Liver (tissue), 8 donors: ENCODE measurements at regions not wholly inside any gene's neighbourhood (a gene's known extent, or its start where the extent isn't known, plus 50 kb on each side); places are given as distances from the start of the nearest gene placed in this dataset.

Experiments used
- DNase-seq: peaks from one replicate; pipeline ENCODE4 v3.0.0-alpha.2; 2017; ENCODE audit warnings: low spot score
- H3K27ac ChIP-seq, 2 donors: one replicate each; pipeline ENCODE4 v1.7.0; 2013; ENCODE audit warnings: inconsistent platforms in 2 of 2, low read length in 2 of 2, control low read depth in 1 of 2, low read depth in 1 of 2, mild to moderate bottlenecking in 1 of 2
- H3K27me3 ChIP-seq, 4 donors: one replicate each; pipeline versions ENCODE4 v1.6.1 to v1.7.0; 2013; ENCODE audit warnings: low read length in 3 of 4, inconsistent platforms in 1 of 4, mild to moderate bottlenecking in 1 of 4, moderate library complexity in 1 of 4; ENCODE audit not compliant: control insufficient read depth in 4 of 4, insufficient read depth in 4 of 4
- H3K36me3 ChIP-seq, 4 donors: one replicate each; pipeline versions ENCODE4 v1.6.1 to v1.7.0; 2013; ENCODE audit warnings: low read length in 3 of 4, mild to moderate bottlenecking in 3 of 4, low read depth in 1 of 4, moderate library complexity in 1 of 4; ENCODE audit not compliant: control insufficient read depth in 4 of 4, insufficient read depth in 3 of 4
- H3K4me1 ChIP-seq, 4 donors: one replicate each; pipeline versions ENCODE4 v1.6.1 to v1.7.0; 2013; ENCODE audit warnings: low read length in 3 of 4, mild to moderate bottlenecking in 3 of 4, moderate library complexity in 1 of 4; ENCODE audit not compliant: control insufficient read depth in 4 of 4, insufficient read depth in 4 of 4
- H3K4me3 ChIP-seq, 3 donors: one replicate each; pipeline versions ENCODE4 v1.6.1 to v1.7.0; 2013; ENCODE audit warnings: low read length in 3 of 3, control low read depth in 1 of 3, low read depth in 1 of 3, mild to moderate bottlenecking in 1 of 3
- H3K9ac ChIP-seq, 2 donors: one replicate each; pipeline ENCODE4 v1.7.0; 2013; ENCODE audit warnings: low read length in 2 of 2, mild to moderate bottlenecking in 2 of 2, moderate library complexity in 2 of 2, control low read depth in 1 of 2, low read depth in 1 of 2
- H3K9me3 ChIP-seq, 4 donors: one replicate each; pipeline versions ENCODE4 v1.6.1 to v1.7.0; 2013; ENCODE audit warnings: low read length in 3 of 4; ENCODE audit not compliant: control insufficient read depth in 4 of 4
- CTCF ChIP-seq: fragments of 150-350 bp; IDR thresholded peaks from 2 replicates; pipeline ENCODE4 v1.5.1; 2017; ENCODE audit warnings: improper control_type of control experiment, low read depth, low read length; ENCODE audit not compliant: missing input control
- EGR1 ChIP-seq, 2 donors: IDR thresholded peaks; 2 replicates each; pipeline ENCODE4 v1.6.1; 2016 to 2018; ENCODE audit warnings: antibody characterized with exemption in 2 of 2, low read depth in 2 of 2
- FOXA2 ChIP-seq: IDR thresholded peaks from 2 replicates; pipeline ENCODE4 v1.6.1; 2016; ENCODE audit warnings: antibody characterized with exemption
- GABPA ChIP-seq, 2 donors: IDR thresholded peaks in 1 of 2; conservative IDR thresholded peaks in 1 of 2; 2 replicates each; pipeline ENCODE4 v1.6.1; 2016; ENCODE audit warnings: antibody characterized with exemption in 2 of 2, mild to moderate bottlenecking in 1 of 2, moderate library complexity in 1 of 2
- HNF4A ChIP-seq, 2 donors: conservative IDR thresholded peaks; 2 replicates each; pipeline ENCODE4 v1.6.1; 2016; ENCODE audit warnings: antibody characterized with exemption in 2 of 2, mild to moderate bottlenecking in 2 of 2
- HNF4G ChIP-seq: IDR thresholded peaks from 2 replicates; pipeline ENCODE4 v1.6.1; 2016; ENCODE audit warnings: antibody characterized with exemption
- JUND ChIP-seq, 2 donors: IDR thresholded peaks; 2 replicates each; pipeline ENCODE4 v1.6.1; 2016; ENCODE audit warnings: antibody characterized with exemption in 2 of 2
- NR2F2 ChIP-seq: IDR thresholded peaks from 2 replicates; pipeline ENCODE4 v1.6.1; 2016; ENCODE audit warnings: antibody characterized with exemption
- RAD21 ChIP-seq, 2 donors: IDR thresholded peaks; 2 replicates each; pipeline ENCODE4 v1.6.1; 2016; ENCODE audit warnings: antibody characterized with exemption in 2 of 2, mild to moderate bottlenecking in 2 of 2
- REST ChIP-seq: IDR thresholded peaks from 2 replicates; pipeline ENCODE4 v1.6.1; 2016; ENCODE audit warnings: antibody characterized with exemption, mild to moderate bottlenecking
- RXRA ChIP-seq, 2 donors: IDR thresholded peaks; 2 replicates each; pipeline ENCODE4 v1.6.1; 2017 to 2018; ENCODE audit warnings: antibody characterized with exemption in 2 of 2, mild to moderate bottlenecking in 1 of 2
- SP1 ChIP-seq: IDR thresholded peaks from 2 replicates; pipeline ENCODE4 v1.6.1; 2018; ENCODE audit warnings: antibody characterized with exemption, mild to moderate bottlenecking
- TAF1 ChIP-seq: conservative IDR thresholded peaks from 2 replicates; pipeline ENCODE4 v1.6.1; 2016; ENCODE audit warnings: antibody characterized with exemption, mild to moderate bottlenecking
- YY1 ChIP-seq: IDR thresholded peaks from 2 replicates; pipeline ENCODE4 v1.6.1; 2016; ENCODE audit warnings: antibody characterized with exemption, mild to moderate bottlenecking
- WGBS: extraction: QIAGEN DNeasy Blood & Tissue Kit; methylation state at CpG from one replicate; pipeline ENCODE4 v1.1.7; 2013; 5-methylcytosine and 5-hydroxymethylcytosine counted together
- TF ChIP-seq, protein P1 (sequence below): IDR thresholded peaks from 2 replicates; pipeline ENCODE4 v1.6.1; 2016; ENCODE audit warnings: antibody characterized with exemption
- TF ChIP-seq, protein P2 (sequence below): IDR thresholded peaks from 2 replicates; pipeline ENCODE4 v1.6.1; 2016; ENCODE audit warnings: antibody characterized with exemption
- TF ChIP-seq, protein P3 (sequence below): IDR thresholded peaks from 2 replicates; pipeline ENCODE4 v1.6.1; 2016; ENCODE audit warnings: antibody characterized with exemption
- donor health status: healthy.
- donor health status: healthy.
- donor health status: healthy.
- donor health status: healthy.
- donor health status: healthy.

- Histone ChIP-seq H3K4me3 (no peak overlapping the region), H3K4me1 (no peaks in the 10 kb centered on the region), H3K27me3 (peaks cover 0 to 4% (median 3%) of the 10 kb centered on the region in 4 donors), H3K9ac (no peak overlapping the region), H3K9me3 (no peaks in the 10 kb centered on the region), H3K36me3 (no peaks in the 10 kb centered on the region), H3K27ac (no peak overlapping the region)
- DNase-seq = no peak
- 29% methylated on average over 12 of the region's 12 CpGs for WGBS
- TF ChIP-seq GABPA (IDR thresholded peaks at IDR 0.05 in 1 of 2, conservative IDR thresholded peaks at IDR 0.05 in 1 of 2) = no peak
- no peak for TF ChIP-seq YY1
- TF ChIP-seq, protein P1, sequence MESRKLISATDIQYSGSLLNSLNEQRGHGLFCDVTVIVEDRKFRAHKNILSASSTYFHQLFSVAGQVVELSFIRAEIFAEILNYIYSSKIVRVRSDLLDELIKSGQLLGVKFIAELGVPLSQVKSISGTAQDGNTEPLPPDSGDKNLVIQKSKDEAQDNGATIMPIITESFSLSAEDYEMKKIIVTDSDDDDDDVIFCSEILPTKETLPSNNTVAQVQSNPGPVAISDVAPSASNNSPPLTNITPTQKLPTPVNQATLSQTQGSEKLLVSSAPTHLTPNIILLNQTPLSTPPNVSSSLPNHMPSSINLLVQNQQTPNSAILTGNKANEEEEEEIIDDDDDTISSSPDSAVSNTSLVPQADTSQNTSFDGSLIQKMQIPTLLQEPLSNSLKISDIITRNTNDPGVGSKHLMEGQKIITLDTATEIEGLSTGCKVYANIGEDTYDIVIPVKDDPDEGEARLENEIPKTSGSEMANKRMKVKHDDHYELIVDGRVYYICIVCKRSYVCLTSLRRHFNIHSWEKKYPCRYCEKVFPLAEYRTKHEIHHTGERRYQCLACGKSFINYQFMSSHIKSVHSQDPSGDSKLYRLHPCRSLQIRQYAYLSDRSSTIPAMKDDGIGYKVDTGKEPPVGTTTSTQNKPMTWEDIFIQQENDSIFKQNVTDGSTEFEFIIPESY = no peak
- no peak for TF ChIP-seq SP1
- TF ChIP-seq HNF4G = no peak
- TF ChIP-seq, protein P2, sequence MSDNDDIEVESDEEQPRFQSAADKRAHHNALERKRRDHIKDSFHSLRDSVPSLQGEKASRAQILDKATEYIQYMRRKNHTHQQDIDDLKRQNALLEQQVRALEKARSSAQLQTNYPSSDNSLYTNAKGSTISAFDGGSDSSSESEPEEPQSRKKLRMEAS = no peak
Observed at GRCh38 chr5:175773534-175774070, 97.8 kb upstream of the CPLX2 start.

- H3K9ac ChIP-seq = no peak overlapping the region
- TF ChIP-seq EGR1 (IDR thresholded peaks at IDR 0.05; ENCODE audit: low read depth in 2 of 2) = no peak
- TF ChIP-seq, protein P2 = no peak
- TF ChIP-seq RAD21 (IDR thresholded peaks at IDR 0.05) = no peak
- no peak for TF ChIP-seq JUND (IDR thresholded peaks at IDR 0.05)
- no peak for TF ChIP-seq HNF4G
- TF ChIP-seq SP1 = no peak
- TF ChIP-seq, protein P3, sequence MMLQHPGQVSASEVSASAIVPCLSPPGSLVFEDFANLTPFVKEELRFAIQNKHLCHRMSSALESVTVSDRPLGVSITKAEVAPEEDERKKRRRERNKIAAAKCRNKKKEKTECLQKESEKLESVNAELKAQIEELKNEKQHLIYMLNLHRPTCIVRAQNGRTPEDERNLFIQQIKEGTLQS = no peak
- TF ChIP-seq NR2F2 = no peak
- no peak for TF ChIP-seq TAF1
- TF ChIP-seq HNF4A (conservative IDR thresholded peaks at IDR 0.05) = no peak
- no peak for TF ChIP-seq RXRA (IDR thresholded peaks at IDR 0.05)
- 85% methylated on average over 7 of the region's 7 CpGs for WGBS
- H3K27me3 ChIP-seq = peaks cover 0 to 4% (median 3%) of the 10 kb centered on the region in 4 donors
- no peak overlapping the region for H3K4me3 ChIP-seq
- no peaks in the 10 kb centered on the region for H3K36me3 ChIP-seq
- no peaks in the 10 kb centered on the region for H3K4me1 ChIP-seq
- no peak for DNase-seq
- no peak overlapping the region for H3K27ac ChIP-seq
- no peaks in the 10 kb centered on the region for H3K9me3 ChIP-seq
Observed at GRCh38 chr5:175775416-175775815, 96.0 kb upstream of the CPLX2 start.

- H3K4me1 ChIP-seq = no peaks in the 10 kb centered on the region
- WGBS = 60% methylated on average over 7 of the region's 7 CpGs
Observed at GRCh38 chr5:175778951-175779503, 92.4 kb upstream of the CPLX2 start.

More at GRCh38 chr5:175778951-175779503, 92.4 kb upstream of the CPLX2 start:
- Histone ChIP-seq H3K27ac (no peak overlapping the region), H3K36me3 (no peaks in the 10 kb centered on the region), H3K4me3 (no peak overlapping the region), H3K9ac (no peak overlapping the region), H3K27me3 (peaks cover 0 to under 1% (median 0%) of the 10 kb centered on the region in 4 donors), H3K9me3 (no peaks in the 10 kb centered on the region)
- TF ChIP-seq CTCF (no peak), REST (peak; percentile 67), FOXA2 (no peak), HNF4A (conservative IDR thresholded peaks at IDR 0.05) (peak in 1 of 2 donors; percentile 43), YY1 (no peak), EGR1 (IDR thresholded peaks at IDR 0.05; ENCODE audit: low read depth in 2 of 2) (no peak), RXRA (IDR thresholded peaks at IDR 0.05) (peak in 1 of 2 donors; percentile 48), NR2F2 (no peak), JUND (IDR thresholded peaks at IDR 0.05) (peak in 1 of 2 donors; percentile 6), GABPA (IDR thresholded peaks at IDR 0.05 in 1 of 2, conservative IDR thresholded peaks at IDR 0.05 in 1 of 2) (no peak), SP1 (no peak)
- TF ChIP-seq, protein P2 = no peak
- DNase-seq = no peak
